Caco-2 (cell line): ENCODE measurements at regions not wholly inside any gene's neighbourhood (a gene's known extent, or its start where the extent isn't known, plus 50 kb on each side); places are given as distances from the start of the nearest gene placed in this dataset.

Source experiments
- BruUV-seq: library from RNA; stranded (reverse); fragments of 400-500 nt; replicated peaks from 2 replicates; lab custom pipeline; 2021; lab: Mats Ljungman, UMichigan
- CTCF ChIA-PET: fragments of 300-600 bp; sonication (Branson Sonifier 250); formaldehyde crosslinking; loops from one replicate; lab custom pipeline; 2022; ENCODE audit warnings: antibody characterized with exemption; lab: Charles Lee
- POLR2A ChIA-PET: fragments of 300-600 bp; sonication (Branson Sonifier 250); formaldehyde crosslinking; loops from one replicate; lab custom pipeline; 2022; ENCODE audit warnings: antibody characterized with exemption; lab: Charles Lee
- DNase-seq, 2 experiments: peaks; one replicate each; pipeline versions ENCODE4 v3.0.0 to v3.0.0-alpha.2; 2020 to 2022
- H3K27me3 ChIP-seq: replicated peaks from 2 replicates; pipeline ENCODE4 v1.6.0; 2011; ENCODE audit warnings: low read length; ENCODE audit not compliant: control insufficient read depth, insufficient read depth
- H3K36me3 ChIP-seq: 2 replicates; pipeline ENCODE4 v1.5.1; 2011; ENCODE audit warnings: low read length; ENCODE audit not compliant: control insufficient read depth, insufficient read depth
- H3K4me1 ChIP-seq: fragments of 250-450 bp; sonication (Bioruptor Pico); 2 replicates; pipeline ENCODE4 v1.5.1; 2020; ENCODE audit warnings: mild to moderate bottlenecking
- H3K4me3 ChIP-seq: 2 replicates; pipeline ENCODE4 v1.5.1; 2011; ENCODE audit warnings: low read depth, mild to moderate bottlenecking, control low read depth, low read length
- H3K9me3 ChIP-seq: fragments of 250-450 bp; sonication (Bioruptor Pico); 2 replicates; pipeline ENCODE4 v1.5.1; 2020; ENCODE audit warnings: mild to moderate bottlenecking, moderate library complexity
- H3K27ac Mint-ChIP-seq: one replicate; pipeline ENCODE4 v1.8.0; 2022; ENCODE audit warnings: mixed read lengths; ENCODE audit not compliant: unreplicated experiment
- H3K27me3 Mint-ChIP-seq: one replicate; pipeline ENCODE4 v1.8.0; 2022; ENCODE audit warnings: mixed read lengths; ENCODE audit not compliant: insufficient read depth, unreplicated experiment
- H3K36me3 Mint-ChIP-seq: one replicate; pipeline ENCODE4 v1.8.0; 2022; ENCODE audit warnings: mild to moderate bottlenecking, mixed read lengths; ENCODE audit not compliant: insufficient read depth, unreplicated experiment
- H3K4me1 Mint-ChIP-seq: one replicate; pipeline ENCODE4 v1.8.0; 2022; ENCODE audit warnings: low read depth, mixed read lengths; ENCODE audit not compliant: unreplicated experiment
- H3K4me3 Mint-ChIP-seq: one replicate; pipeline ENCODE4 v1.8.0; 2022; ENCODE audit warnings: mild to moderate bottlenecking, moderate library complexity, mixed read lengths; ENCODE audit not compliant: unreplicated experiment
- H3K9me3 Mint-ChIP-seq: one replicate; pipeline ENCODE4 v1.8.0; 2022; ENCODE audit warnings: mixed read lengths; ENCODE audit not compliant: unreplicated experiment
- intact Hi-C: fragments of 100-400 bp; cut with micrococcal nuclease; formaldehyde crosslinking; loops from one replicate; pipeline ENCODE4 v1.10.0; 2022; ENCODE audit not compliant: unreplicated experiment
- TF ChIP-seq, protein P1 (sequence below), 2 experiments: fragments of 200-600 bp in 1 of 2; IDR thresholded peaks; 1 replicate in 1 of 2; 2 replicates in 1 of 2; pipeline versions ENCODE4 v1.5.1 to v1.8.0; 2011 to 2022; ENCODE audit warnings: antibody characterized with exemption in 1 of 2, control low read depth in 1 of 2, inconsistent platforms in 1 of 2, low read depth in 1 of 2, low read length in 1 of 2, mild to moderate bottlenecking in 1 of 2, moderate library complexity in 1 of 2; ENCODE audit not compliant: insufficient read depth in 1 of 2, severe bottlenecking in 1 of 2, unreplicated experiment in 1 of 2

GRCh38 chr2:6065703-6066102, 373.5 kb downstream of the SOX11 start:
- ChIA-PET POLR2A (no interaction called here), CTCF (interaction anchor here (0.6 kb wide), 1 partner anchor 27 kb away, joined by 9 read pairs; no protein-coding TSS in a partner anchor)
- no TSS peak for BruUV-seq
- H3K4me3 Mint-ChIP-seq = no peak overlapping the region
- no peaks in the 10 kb centered on the region for H3K9me3 Mint-ChIP-seq
- no peak overlapping the region for H3K27ac Mint-ChIP-seq
- Histone ChIP-seq H3K36me3 (no peaks in the 10 kb centered on the region), H3K4me3 (no peak overlapping the region), H3K27me3 (no peaks in the 10 kb centered on the region), H3K9me3 (no peaks in the 10 kb centered on the region), H3K4me1 (no peaks in the 10 kb centered on the region)
- intact Hi-C loops = no loop called here
- H3K4me1 Mint-ChIP-seq = no peaks in the 10 kb centered on the region
- H3K27me3 Mint-ChIP-seq = no peaks in the 10 kb centered on the region
- TF ChIP-seq, protein P1, sequence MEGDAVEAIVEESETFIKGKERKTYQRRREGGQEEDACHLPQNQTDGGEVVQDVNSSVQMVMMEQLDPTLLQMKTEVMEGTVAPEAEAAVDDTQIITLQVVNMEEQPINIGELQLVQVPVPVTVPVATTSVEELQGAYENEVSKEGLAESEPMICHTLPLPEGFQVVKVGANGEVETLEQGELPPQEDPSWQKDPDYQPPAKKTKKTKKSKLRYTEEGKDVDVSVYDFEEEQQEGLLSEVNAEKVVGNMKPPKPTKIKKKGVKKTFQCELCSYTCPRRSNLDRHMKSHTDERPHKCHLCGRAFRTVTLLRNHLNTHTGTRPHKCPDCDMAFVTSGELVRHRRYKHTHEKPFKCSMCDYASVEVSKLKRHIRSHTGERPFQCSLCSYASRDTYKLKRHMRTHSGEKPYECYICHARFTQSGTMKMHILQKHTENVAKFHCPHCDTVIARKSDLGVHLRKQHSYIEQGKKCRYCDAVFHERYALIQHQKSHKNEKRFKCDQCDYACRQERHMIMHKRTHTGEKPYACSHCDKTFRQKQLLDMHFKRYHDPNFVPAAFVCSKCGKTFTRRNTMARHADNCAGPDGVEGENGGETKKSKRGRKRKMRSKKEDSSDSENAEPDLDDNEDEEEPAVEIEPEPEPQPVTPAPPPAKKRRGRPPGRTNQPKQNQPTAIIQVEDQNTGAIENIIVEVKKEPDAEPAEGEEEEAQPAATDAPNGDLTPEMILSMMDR (IDR thresholded peaks at IDR 0.05; ENCODE audit: insufficient read depth in 1 of 2, low read depth in 1 of 2, low read length in 1 of 2, severe bottlenecking in 1 of 2, unreplicated experiment in 1 of 2) = no peak
- no peaks in the 10 kb centered on the region for H3K36me3 Mint-ChIP-seq
- no peak for DNase-seq

DNA sequence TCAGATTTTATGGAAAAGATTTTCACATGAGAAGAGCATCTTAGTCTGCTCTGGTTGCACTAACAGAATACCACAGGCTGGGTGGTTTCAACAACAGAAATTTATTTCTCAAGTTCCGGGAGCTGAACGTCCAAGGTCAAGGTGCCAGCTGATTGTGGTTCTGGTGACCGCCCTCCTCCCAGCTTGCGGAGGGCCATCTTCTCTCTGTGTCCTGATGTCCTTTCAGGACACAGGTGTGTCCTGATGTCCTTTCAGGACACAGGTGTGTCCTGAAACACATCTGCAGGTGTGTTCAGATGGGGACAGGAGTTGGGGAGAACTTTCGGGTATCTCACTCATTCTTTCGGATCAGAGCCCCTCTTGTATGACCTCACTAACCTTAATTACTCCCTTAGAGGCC, 374.9 kb downstream of the SOX11 start:
- no TSS peak for BruUV-seq
- TF ChIP-seq, protein P1 (IDR thresholded peaks at IDR 0.05; ENCODE audit: insufficient read depth in 1 of 2, low read depth in 1 of 2, low read length in 1 of 2, severe bottlenecking in 1 of 2, unreplicated experiment in 1 of 2) = no peak
- intact Hi-C loops = no loop called here
- Histone ChIP-seq H3K4me3 (no peak overlapping the region), H3K4me1 (no peaks in the 10 kb centered on the region), H3K27me3 (no peaks in the 10 kb centered on the region), H3K36me3 (no peaks in the 10 kb centered on the region), H3K9me3 (no peaks in the 10 kb centered on the region)
- Mint-ChIP-seq H3K4me1 (no peaks in the 10 kb centered on the region), H3K27me3 (no peaks in the 10 kb centered on the region), H3K27ac (no peak overlapping the region), H3K9me3 (no peaks in the 10 kb centered on the region), H3K36me3 (no peaks in the 10 kb centered on the region), H3K4me3 (no peak overlapping the region)
- ChIA-PET POLR2A (no interaction called here), CTCF (no interaction called here)
- DNase-seq = no peak

DNA sequence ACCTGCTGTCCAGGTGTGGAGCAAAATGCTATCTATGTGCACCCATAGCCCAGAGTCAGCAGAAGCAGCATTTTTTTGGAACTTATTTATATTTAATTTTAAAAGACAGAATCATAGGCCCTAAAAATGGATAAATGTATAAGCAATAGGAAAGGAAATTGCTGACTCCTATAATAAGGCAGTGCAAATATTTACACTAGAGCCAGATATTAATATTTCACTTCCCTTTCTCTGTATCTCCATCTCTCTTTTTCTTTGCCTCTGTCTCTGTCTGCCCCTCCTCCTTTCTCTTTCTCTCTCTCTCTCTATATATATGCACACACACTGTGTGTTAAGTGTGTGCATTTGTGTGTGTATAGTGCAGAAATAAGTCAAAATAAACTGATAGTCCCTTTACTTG, 375.6 kb downstream of the SOX11 start:
- Histone ChIP-seq H3K36me3 (no peaks in the 10 kb centered on the region), H3K4me1 (no peaks in the 10 kb centered on the region), H3K9me3 (no peaks in the 10 kb centered on the region), H3K4me3 (no peak overlapping the region), H3K27me3 (no peaks in the 10 kb centered on the region)
- Mint-ChIP-seq H3K9me3 (no peaks in the 10 kb centered on the region), H3K27ac (no peak overlapping the region), H3K4me1 (no peaks in the 10 kb centered on the region), H3K36me3 (no peaks in the 10 kb centered on the region), H3K27me3 (no peaks in the 10 kb centered on the region), H3K4me3 (no peak overlapping the region)
- ChIA-PET POLR2A (no interaction called here), CTCF (no interaction called here)
- BruUV-seq = no TSS peak
- TF ChIP-seq, protein P1 (IDR thresholded peaks at IDR 0.05; ENCODE audit: insufficient read depth in 1 of 2, low read depth in 1 of 2, low read length in 1 of 2, severe bottlenecking in 1 of 2, unreplicated experiment in 1 of 2) = no peak
- intact Hi-C loops = no loop called here
- DNase-seq = no peak
